Fibroblast of upper back skin (primary cell): ENCODE measurements at regions not wholly inside any gene's neighbourhood (a gene's known extent, or its start where the extent isn't known, plus 50 kb on each side); places are given as distances from the start of the nearest gene placed in this dataset.

ENCODE experiments used
- DNase-seq: peaks from one replicate; pipeline ENCODE4 v3.0.0-alpha.2; 2013

- no peak for DNase-seq
These were observed 87.9 kb upstream of the MDGA2 start for GRCh38 chr14:47763188-47763854.

GRCh38 chr14:47746986-47747385, 71.6 kb upstream of the MDGA2 start:
- DNase-seq, result no peak

- no peak for DNase-seq
These were observed 68.8 kb upstream of the MDGA2 start for GRCh38 chr14:47744155-47744554.

GRCh38 chr14:47739541-47739940, 64.1 kb upstream of the MDGA2 start:
- DNase-seq, result no peak

GRCh38 chr14:47730296-47730695, 54.9 kb upstream of the MDGA2 start:
- DNase-seq, result no peak
